ENCODE measurements at regions not wholly inside any gene's neighbourhood (a gene's known extent, or its start where the extent isn't known, plus 50 kb on each side); places are given as distances from the start of the nearest gene placed in this dataset.

- DNase-seq (ENCODE audit: low spot score) (no peak), ATAC-seq (ENCODE audit: low read depth) (no peak)
- Histone ChIP-seq H3K36me3 (ENCODE audit: low read depth) (no peaks in the 10 kb centered on the region), H3K27me3 (ENCODE audit: insufficient read depth, poor library complexity, severe bottlenecking) (no peaks in the 10 kb centered on the region), H3K4me3 (ENCODE audit: severe bottlenecking) (no peak overlapping the region), H3K4me1 (ENCODE audit: insufficient read depth, poor library complexity, severe bottlenecking) (no peaks in the 10 kb centered on the region), H3K9me3 (ENCODE audit: severe bottlenecking) (no peaks in the 10 kb centered on the region), H3K27ac (ENCODE audit: poor library complexity, severe bottlenecking) (no peak overlapping the region)
- no peak for TF ChIP-seq CTCF (IDR thresholded peaks at IDR 0.05; ENCODE audit: poor library complexity, severe bottlenecking)
Observed at GRCh38 chr11:64456509-64457320, 97.8 kb downstream of the RPS6KA4 start.

DNA sequence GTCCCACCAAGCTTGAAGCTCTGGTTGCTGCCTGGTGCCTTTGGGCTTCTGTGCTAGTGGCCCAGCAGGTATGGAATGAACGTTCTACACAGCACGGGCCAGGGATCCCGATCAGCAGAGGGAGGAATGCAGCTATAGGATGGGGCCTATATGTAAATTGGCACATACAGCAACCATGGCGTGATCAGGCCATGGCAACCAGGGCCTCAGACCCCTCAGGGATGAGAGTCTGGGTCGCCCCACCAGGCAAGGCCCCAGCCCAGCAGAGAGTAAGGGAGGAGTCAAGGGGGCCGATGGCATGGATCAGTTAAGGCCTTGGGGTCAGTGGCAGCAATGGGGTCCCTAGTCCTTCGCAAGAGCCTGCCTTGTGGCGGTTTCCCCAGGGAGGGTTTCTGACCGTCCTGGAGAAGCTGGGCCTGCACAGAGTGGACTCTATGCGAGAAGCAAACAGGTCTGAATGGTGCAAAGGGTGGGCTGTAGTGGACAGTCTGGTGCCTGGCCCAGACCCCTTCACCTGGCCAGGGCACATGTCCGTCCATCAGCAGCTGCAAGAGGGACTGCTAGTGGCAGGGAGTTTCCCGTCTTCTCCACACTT is 98.2 kb upstream of the SLC22A11 start:
- Histone ChIP-seq H3K27ac (ENCODE audit: poor library complexity, severe bottlenecking) (no peak overlapping the region), H3K9me3 (ENCODE audit: severe bottlenecking) (no peaks in the 10 kb centered on the region), H3K4me3 (ENCODE audit: severe bottlenecking) (no peak overlapping the region), H3K4me1 (ENCODE audit: insufficient read depth, poor library complexity, severe bottlenecking) (no peaks in the 10 kb centered on the region), H3K36me3 (ENCODE audit: low read depth) (no peaks in the 10 kb centered on the region), H3K27me3 (ENCODE audit: insufficient read depth, poor library complexity, severe bottlenecking) (no peaks in the 10 kb centered on the region)
- TF ChIP-seq CTCF (IDR thresholded peaks at IDR 0.05; ENCODE audit: poor library complexity, severe bottlenecking) = no peak
- DNase-seq (ENCODE audit: low spot score) (no peak), ATAC-seq (ENCODE audit: low read depth) (no peak)

DNA sequence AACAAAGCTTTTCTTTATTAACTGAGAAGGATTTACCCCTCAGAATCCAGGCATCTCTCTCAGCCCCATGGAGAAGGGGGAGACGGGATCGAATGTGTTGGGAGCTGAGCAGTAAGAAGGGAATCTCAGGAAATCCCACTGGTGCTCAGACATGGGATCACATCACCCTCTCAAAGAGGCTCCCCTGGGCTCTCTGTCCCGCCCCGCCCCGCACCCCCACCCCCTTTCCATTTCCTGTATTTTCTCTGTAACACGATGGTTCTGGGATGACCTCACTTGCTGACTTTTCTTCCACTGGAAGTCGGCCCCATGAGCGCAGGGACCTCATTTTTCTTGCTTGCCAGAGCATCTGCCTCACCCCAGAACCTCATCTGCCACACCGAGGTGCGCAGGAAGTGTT is 96.7 kb upstream of the SLC22A11 start:
- H3K4me3 ChIP-seq (ENCODE audit: severe bottlenecking) = no peak overlapping the region
- H3K27me3 ChIP-seq (ENCODE audit: insufficient read depth, poor library complexity, severe bottlenecking) = no peaks in the 10 kb centered on the region
- no peak overlapping the region for H3K27ac ChIP-seq (ENCODE audit: poor library complexity, severe bottlenecking)
- no peaks in the 10 kb centered on the region for H3K36me3 ChIP-seq (ENCODE audit: low read depth)
- H3K4me1 ChIP-seq (ENCODE audit: insufficient read depth, poor library complexity, severe bottlenecking) = no peaks in the 10 kb centered on the region
- TF ChIP-seq CTCF (IDR thresholded peaks at IDR 0.05; ENCODE audit: poor library complexity, severe bottlenecking) = no peak
- no peak for DNase-seq (ENCODE audit: low spot score)
- ATAC-seq (ENCODE audit: low read depth) = no peak
- H3K9me3 ChIP-seq (ENCODE audit: severe bottlenecking) = no peaks in the 10 kb centered on the region

GRCh38 chr11:64459609-64460008 is 96.1 kb upstream of the SLC22A11 start:
- Histone ChIP-seq H3K4me3 (ENCODE audit: severe bottlenecking) (no peak overlapping the region), H3K9me3 (ENCODE audit: severe bottlenecking) (no peaks in the 10 kb centered on the region), H3K27me3 (ENCODE audit: insufficient read depth, poor library complexity, severe bottlenecking) (no peaks in the 10 kb centered on the region), H3K27ac (ENCODE audit: poor library complexity, severe bottlenecking) (no peak overlapping the region), H3K4me1 (ENCODE audit: insufficient read depth, poor library complexity, severe bottlenecking) (no peaks in the 10 kb centered on the region), H3K36me3 (ENCODE audit: low read depth) (no peaks in the 10 kb centered on the region)
- DNase-seq (ENCODE audit: low spot score) (no peak), ATAC-seq (ENCODE audit: low read depth) (no peak)
- TF ChIP-seq CTCF (IDR thresholded peaks at IDR 0.05; ENCODE audit: poor library complexity, severe bottlenecking) = no peak

GRCh38 chr11:64461081-64461480 is 94.7 kb upstream of the SLC22A11 start:
- no peaks in the 10 kb centered on the region for H3K36me3 ChIP-seq (ENCODE audit: low read depth)
- no peak overlapping the region for H3K27ac ChIP-seq (ENCODE audit: poor library complexity, severe bottlenecking)
- H3K27me3 ChIP-seq (ENCODE audit: insufficient read depth, poor library complexity, severe bottlenecking) = no peaks in the 10 kb centered on the region
- ATAC-seq (ENCODE audit: low read depth) (no peak), DNase-seq (ENCODE audit: low spot score) (no peak)
- no peaks in the 10 kb centered on the region for H3K9me3 ChIP-seq (ENCODE audit: severe bottlenecking)
- H3K4me3 ChIP-seq (ENCODE audit: severe bottlenecking) = no peak overlapping the region
- H3K4me1 ChIP-seq (ENCODE audit: insufficient read depth, poor library complexity, severe bottlenecking) = no peaks in the 10 kb centered on the region
- no peak for TF ChIP-seq CTCF (IDR thresholded peaks at IDR 0.05; ENCODE audit: poor library complexity, severe bottlenecking)

Measured in RWPE2 (cell line).